Pulmonary artery endothelial cell (primary cell): ENCODE measurements at regions not wholly inside any gene's neighbourhood (a gene's known extent, or its start where the extent isn't known, plus 50 kb on each side); places are given as distances from the start of the nearest gene placed in this dataset.

ENCODE experiments used
- DNase-seq: peaks from one replicate; pipeline ENCODE4 v3.0.0-alpha.2; 2011; ENCODE audit warnings: low read depth, low spot score

DNA sequence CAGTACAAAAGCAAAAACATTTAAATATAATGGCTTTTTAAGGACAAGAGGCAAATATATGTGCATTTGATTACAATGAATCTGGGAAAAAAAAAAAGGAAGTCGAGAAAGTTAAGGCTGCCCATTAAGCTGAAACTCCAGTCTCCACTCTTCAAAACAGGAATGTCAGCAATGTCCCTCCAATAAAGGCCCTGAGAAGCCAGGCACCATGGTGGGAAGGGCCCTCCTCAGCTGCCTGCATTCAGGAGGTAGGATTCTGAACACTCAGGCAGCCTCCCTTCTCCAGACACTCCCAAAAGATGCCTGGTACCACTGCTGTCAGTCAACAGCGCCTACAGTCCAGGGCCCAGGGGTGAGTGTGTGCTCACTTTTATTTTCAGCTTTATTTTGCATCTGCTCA, 121.3 kb upstream of the MGMT start:
- DNase-seq = no peak

DNA sequence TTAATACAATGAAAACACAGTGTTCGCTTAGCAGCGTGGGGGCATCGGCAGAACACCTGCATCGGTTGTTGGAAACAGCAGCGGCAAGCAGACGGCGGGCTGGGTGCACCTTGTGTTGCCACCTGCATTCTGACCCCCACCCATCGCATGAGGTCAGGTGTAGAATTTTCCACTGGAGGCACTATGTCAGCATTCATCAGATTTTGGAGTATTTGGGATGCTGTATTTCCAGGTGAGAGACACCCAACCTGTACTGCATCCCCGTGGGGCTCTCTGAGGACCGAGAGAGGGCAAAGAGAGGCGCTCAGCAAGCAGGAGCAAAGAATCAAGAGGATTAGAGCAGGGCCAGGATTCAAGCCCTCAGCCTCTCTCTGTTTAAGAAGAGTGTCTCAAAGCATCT, 116.4 kb upstream of the MGMT start:
- DNase-seq = no peak

DNA sequence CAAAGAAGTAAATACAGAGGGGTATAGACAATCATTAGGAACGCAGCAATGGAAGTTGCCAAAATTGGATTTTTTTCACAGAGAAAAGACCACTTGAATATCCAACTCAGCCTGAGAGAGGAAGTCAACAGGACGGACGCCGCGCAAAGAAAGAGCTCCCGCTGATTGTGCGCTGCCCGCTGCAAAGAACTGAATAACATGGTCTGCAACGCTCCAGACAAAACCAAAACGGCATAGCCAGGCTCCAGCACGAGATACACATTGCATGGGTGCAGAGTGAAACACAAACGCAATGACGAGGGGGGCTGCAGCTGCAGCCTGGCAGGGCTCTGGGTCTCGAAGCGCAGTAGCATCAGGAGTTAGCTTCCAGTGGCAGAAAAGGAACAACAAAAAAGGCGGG, 113.9 kb upstream of the MGMT start:
- DNase-seq = no peak

DNA sequence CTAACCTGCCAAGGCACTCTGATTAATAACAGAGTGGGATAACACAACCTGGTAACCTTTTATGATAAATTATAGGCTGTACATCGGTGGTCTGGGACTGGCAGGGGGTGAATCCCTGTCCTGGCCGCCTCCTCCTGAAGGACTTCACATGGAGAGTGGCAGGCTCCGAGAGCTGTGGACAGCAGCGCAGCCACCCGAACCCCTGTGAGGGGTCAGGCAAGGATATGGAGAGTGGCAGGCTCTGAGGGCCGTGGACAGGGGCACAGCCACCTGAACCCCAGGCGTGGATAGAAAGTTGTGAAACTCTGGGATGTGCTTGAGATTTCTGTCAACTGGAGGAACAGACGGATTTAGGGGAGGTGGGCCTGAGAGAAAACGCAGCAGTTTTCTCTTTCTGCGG, 107.0 kb upstream of the MGMT start:
- no peak for DNase-seq

DNA sequence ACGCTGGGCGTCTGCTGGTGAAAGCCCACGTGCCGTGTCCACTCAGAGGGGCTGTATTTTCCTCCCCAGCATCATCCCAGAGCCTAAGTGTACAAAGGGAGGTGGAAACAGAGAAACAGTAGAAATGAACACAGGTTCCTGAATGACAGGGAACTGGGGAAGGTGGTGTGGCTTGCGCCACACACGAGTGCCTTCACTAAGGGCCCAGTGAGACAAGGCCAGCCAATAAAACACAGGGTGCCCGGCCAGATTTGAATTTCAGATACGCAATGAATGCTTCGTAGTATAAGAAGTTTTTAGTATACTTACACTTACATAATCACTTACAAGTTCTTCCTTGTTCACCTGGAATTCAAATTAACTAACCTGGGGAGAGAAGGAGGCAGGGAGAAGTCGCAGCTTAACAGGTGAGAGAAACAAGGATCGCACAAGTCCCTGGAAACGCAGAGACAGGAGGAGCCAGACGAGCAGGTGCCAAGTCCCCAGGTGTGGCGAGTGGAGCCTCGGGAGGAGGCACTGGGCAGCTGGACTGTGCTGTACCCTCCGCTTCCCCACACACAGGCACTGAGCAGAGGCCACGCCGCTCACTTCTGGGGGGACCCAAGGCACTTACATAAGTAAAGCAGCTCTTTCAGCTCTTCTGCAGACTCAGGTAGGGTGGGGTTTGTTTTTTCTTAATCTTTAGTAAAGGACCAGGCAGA, 105.2 kb upstream of the MGMT start:
- DNase-seq = no peak

- no peak for DNase-seq
Measured at GRCh38 chr10:129364949-129365348, 102.1 kb upstream of the MGMT start.

- DNase-seq = no peak
Measured at GRCh38 chr10:129365767-129366402, 101.2 kb upstream of the MGMT start.

DNA sequence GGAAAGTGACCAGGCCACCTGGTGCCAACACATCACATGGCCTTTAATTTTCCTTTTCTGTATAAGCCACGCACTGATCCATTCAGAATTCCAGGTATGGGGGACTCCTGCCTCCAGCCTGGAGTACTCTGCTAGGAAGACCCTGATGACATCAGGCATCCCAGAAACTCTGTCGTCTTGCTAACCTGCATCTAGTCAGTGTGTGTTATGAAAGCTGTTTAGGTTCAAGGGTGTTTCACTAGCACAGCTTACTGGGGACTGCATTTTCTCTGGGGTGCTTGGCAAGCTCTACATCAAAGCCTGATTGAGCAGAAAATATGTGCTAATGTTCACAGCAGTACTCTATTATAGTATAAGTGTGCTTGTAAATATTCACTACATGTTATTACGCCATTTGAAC, 100.6 kb upstream of the MGMT start:
- no peak for DNase-seq

DNA sequence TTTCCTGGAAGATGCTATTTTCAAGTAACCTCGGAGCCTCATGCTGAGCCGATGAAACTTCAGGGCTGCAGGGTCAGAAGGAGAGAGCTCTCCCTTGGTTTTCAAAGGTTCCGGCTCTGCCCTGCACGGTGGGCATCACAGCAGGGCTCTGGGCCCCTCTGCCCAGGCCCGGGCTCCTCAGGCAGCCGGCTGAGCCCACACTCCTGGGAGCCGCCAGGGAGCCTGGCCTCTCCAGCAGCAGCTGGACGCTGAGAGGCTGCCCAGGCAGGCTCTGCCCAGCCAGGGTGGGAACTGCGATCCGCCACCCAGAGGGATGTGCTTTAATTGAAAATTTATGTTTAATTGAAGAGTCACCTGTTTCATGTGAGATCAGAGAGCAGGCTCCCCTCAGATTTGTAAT, 97.5 kb upstream of the MGMT start:
- no peak for DNase-seq

DNA sequence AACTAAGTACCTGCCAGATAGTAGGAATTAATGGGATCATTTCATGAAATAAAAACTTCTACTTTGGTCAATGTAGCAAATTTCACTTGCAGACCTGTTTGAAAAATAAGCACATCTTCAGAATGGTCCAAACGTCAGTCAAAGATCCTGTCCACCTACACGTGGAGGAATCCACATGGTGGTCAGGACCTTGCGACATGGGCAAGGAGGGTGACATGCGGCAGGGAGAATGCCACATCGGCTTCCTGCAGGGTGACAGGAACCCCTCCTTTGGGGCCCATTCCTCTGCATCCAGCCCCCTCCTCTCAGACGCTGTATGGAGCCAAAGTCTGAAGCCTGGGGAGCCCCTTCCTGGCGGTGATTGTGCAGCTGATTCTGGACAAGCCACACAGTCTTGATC, 95.5 kb upstream of the MGMT start:
- no peak for DNase-seq

- no peak for DNase-seq
Measured at GRCh38 chr10:129372172-129372571, 94.9 kb upstream of the MGMT start.

GRCh38 chr10:129373231-129373630, 93.8 kb upstream of the MGMT start:
- DNase-seq = no peak

DNA sequence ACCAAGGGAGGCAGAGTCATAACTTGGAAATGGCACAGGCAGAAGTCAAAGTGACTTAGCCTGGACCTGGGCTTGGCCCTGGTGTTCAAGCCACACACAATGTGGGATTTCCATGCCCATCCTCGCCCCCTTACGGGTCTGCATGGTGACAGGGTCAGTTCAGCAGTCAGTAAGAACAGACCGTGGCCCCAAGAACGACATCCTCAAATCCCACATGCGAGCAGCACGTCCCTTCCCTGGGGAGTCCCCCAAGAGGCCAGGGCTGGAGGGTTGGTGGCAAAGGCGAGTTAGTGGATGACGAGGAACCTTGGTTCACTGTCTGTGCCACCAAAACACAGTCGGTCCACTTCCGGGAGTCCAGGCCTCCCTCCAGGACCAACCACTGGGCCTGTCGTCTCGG, 93.3 kb upstream of the MGMT start:
- no peak for DNase-seq

- DNase-seq = no peak
Measured at GRCh38 chr10:129375171-129375570, 91.9 kb upstream of the MGMT start.

DNA sequence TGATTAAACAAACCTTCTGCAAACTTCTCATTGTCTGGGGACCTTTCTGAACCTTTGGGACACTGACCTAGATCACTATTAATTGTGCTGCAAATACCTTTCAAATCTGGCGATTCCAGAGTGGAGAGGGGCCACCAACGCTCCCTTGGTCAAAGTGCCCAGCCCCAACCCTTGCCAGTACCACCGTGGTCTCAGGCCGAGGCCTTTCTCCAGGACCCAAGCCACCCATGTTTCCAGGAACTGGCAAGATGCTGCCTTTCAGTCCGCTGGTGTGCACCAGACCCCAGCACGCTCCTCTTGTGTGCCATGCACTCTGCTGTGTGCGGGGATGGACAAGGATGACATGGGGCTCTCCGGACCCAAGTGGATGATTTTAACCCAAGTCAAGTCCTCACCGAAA, 91.1 kb upstream of the MGMT start:
- DNase-seq = no peak

GRCh38 chr10:129380279-129380678, 86.8 kb upstream of the MGMT start:
- no peak for DNase-seq

DNA sequence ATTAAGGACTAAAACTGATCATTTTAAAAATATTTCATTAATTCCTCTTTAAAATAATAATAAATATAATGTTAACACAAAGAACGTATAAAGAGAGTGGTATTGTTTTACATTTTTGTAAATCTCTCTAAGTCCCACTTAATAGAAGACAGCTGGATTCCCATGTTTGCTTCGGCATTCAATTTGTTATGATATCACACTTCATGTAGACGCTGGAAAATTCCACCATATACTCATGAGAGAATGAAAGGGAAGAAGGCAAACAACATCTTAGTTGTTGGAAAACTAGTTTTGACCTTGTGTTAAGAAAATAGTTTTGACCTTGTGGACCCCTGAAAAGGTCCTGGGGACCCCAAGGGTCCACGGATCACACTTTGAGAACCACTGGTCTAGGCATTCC, 85.3 kb upstream of the MGMT start:
- no peak for DNase-seq

DNA sequence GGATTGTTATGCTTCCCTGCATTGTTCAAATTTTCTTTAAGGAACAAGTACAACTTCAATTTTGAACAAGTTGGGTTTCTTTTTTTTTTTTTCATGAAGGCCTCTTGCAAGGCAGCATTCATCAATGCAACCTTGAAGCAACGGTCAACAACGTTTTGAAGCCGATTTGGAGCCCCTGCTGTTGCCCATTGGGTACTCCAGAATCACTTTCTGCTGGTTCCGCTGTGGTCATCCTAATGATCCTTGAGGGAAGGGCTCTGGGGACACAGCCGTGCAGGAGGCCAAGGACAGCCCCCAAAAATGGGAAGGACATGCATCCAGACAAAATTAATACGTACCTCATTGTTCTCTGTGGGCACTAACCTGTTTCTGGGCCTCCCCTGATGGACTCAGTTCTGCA, 84.6 kb upstream of the MGMT start:
- no peak for DNase-seq

DNA sequence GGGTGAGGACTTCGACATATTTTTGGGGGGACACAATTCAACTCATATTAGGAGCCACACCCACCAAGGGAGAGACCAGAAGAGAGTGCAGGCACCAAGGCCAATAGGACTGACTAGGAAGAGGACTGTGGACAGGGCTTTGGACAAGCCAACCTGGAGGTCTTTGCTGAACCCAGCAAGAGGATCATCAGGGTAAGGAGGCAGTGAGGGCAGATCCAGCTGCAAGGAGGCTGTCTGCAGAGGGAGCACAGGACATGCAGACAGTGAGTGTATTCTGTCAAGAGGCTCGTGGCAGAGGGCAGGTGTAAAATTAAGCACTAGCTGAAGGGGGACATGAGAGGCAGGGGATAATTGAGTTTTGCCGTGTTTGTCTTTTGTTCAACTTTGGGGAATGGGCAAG, 83.4 kb upstream of the MGMT start:
- no peak for DNase-seq

DNA sequence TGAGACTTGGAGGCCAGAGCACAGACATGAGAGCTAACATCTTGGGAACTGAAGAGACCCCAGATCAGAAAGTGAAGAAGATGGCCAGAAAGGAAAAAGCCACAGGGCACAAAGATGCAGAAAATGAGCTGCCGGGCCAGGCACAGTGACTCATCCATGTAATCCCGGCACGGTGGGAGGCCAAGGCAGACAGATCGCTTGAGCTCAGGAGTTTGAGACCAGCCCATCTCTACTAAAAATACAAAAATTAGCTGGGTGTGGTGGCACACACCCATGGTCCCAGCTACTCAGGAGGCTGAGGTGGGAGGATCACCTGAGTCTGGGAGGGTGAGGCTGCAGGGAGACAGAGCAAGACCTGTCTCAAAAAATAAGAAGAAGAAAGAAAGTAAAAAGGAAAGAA, 81.4 kb upstream of the MGMT start:
- no peak for DNase-seq

- no peak for DNase-seq
Measured at GRCh38 chr10:129386415-129387257, 80.4 kb upstream of the MGMT start.

GRCh38 chr10:129387258-129387525, 79.8 kb upstream of the MGMT start:
- no peak for DNase-seq

DNA sequence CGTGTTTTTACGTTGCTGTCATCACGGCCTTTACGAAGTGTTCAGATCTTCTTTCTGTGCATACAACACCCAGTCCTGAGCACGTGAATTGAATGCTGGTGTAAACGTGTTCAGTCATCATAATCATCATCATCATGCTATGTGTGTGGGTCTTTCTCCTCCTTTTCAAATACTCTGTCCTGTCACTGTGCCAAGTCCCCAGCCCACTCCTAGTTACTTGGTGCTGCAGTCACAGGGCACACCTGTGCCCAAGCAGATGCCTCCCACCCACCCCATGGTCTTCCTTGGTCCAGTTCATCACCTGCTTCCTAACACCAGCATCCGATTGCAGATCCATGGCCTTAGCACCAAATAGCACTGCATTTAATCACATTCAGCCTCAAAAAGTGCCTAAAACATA, 78.6 kb upstream of the MGMT start:
- DNase-seq = no peak
